ENCODE measurements at regions not wholly inside any gene's neighbourhood (a gene's known extent, or its start where the extent isn't known, plus 50 kb on each side); places are given as distances from the start of the nearest gene placed in this dataset.

DNA sequence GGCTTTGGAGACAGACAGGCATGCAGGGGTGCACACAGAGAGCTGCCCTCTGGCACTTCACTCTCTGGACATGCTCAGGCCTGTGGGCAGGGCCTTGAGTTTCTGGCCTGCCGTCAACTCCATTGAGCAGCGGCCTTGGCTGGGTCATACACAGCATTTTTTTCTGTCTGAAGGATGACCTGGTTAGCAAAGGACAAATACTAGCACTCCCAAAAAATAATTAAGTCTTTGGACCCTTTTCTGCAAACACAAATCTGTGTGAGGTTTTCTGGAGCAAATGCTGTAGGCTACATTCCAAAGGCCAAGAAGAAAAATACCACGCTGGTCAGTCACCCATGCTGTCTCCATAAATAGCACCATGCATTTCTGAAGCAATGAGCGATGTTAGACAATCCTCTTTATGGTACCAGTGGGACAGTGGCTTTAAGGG, 124.7 kb upstream of the CTAGE1 start:
- TF ChIP-seq CTCF (IDR thresholded peaks at IDR 0.05): no peak
- no peak for TF ChIP-seq POLR2A (IDR thresholded peaks at IDR 0.05)

Data from adrenal gland (tissue), 5 donors.